DND-41 (cell line): ENCODE measurements at regions not wholly inside any gene's neighbourhood (a gene's known extent, or its start where the extent isn't known, plus 50 kb on each side); places are given as distances from the start of the nearest gene placed in this dataset.

Experiments
- CTCF ChIP-seq: IDR thresholded peaks from 2 replicates; pipeline ENCODE4 v1.5.1; 2012; ENCODE audit warnings: borderline replicate concordance, low read length, moderate library complexity, mild to moderate bottlenecking; ENCODE audit not compliant: poor library complexity, severe bottlenecking; ENCODE audit errors: extremely low read depth
- EZH2 ChIP-seq: IDR thresholded peaks from 3 replicates; pipeline ENCODE4 v1.6.1; 2012; ENCODE audit warnings: borderline replicate concordance, low read depth, mild to moderate bottlenecking, moderate library complexity, low read length, inconsistent platforms; ENCODE audit not compliant: severe bottlenecking

- TF ChIP-seq CTCF (no peak), EZH2 (no peak)
Observed at GRCh38 chr9:14485366-14485765, 171.4 kb upstream of the NFIB start.
